Tibial artery (tissue), 4 donors: ENCODE measurements at regions not wholly inside any gene's neighbourhood (a gene's known extent, or its start where the extent isn't known, plus 50 kb on each side); places are given as distances from the start of the nearest gene placed in this dataset.

Experiments used
- DNase-seq, 2 donors: peaks; one replicate each; pipeline ENCODE4 v3.0.0-alpha.2; 2019
- H3K27ac ChIP-seq, 2 donors: fragments of 200-600 bp; sonication (generic) in 1 of 2; 1 replicate in 1 of 2; 2 replicates in 1 of 2; pipeline ENCODE4 v1.5.1; 2018 to 2019; ENCODE audit warnings: mild to moderate bottlenecking in 1 of 2
- H3K27me3 ChIP-seq, 2 donors: fragments of 200-600 bp; sonication (generic) in 1 of 2; one replicate each; pipeline versions ENCODE4 v1.5.1 to v1.6.0; 2016 to 2019
- H3K36me3 ChIP-seq, 3 donors: fragments of 200-600 bp; sonication (generic) in 2 of 3; one replicate each; pipeline ENCODE4 v1.5.1; 2016 to 2019; ENCODE audit warnings: mild to moderate bottlenecking in 2 of 3
- H3K4me1 ChIP-seq, 4 donors: fragments of 200-600 bp; sonication (generic) in 2 of 4; 1 replicate in 3 of 4; 2 replicates in 1 of 4; pipeline ENCODE4 v1.5.1; 2016 to 2019
- H3K4me3 ChIP-seq, 2 donors: fragments of 200-600 bp; sonication (generic) in 1 of 2; 1 replicate in 1 of 2; 2 replicates in 1 of 2; pipeline ENCODE4 v1.5.1; 2018 to 2019; ENCODE audit warnings: mild to moderate bottlenecking in 2 of 2
- H3K9me3 ChIP-seq, 3 donors: fragments of 200-600 bp; sonication (generic) in 1 of 3; one replicate each; pipeline ENCODE4 v1.5.1; 2016 to 2019
- CTCF ChIP-seq, 2 experiments: fragments of 200-600 bp in 1 of 2; fragments of 450-650 bp in 1 of 2; IDR thresholded peaks; one replicate each; pipeline ENCODE4 v1.5.1; 2017 to 2019; ENCODE audit warnings: antibody characterized with exemption in 2 of 2, mild to moderate bottlenecking in 1 of 2, moderate library complexity in 1 of 2
- intact Hi-C: fragments of 100-400 bp; cut with DNase I; formaldehyde crosslinking; loops from one replicate; pipeline ENCODE4 v1.15.0; 2023; ENCODE audit warnings: low total_unique reads

DNA sequence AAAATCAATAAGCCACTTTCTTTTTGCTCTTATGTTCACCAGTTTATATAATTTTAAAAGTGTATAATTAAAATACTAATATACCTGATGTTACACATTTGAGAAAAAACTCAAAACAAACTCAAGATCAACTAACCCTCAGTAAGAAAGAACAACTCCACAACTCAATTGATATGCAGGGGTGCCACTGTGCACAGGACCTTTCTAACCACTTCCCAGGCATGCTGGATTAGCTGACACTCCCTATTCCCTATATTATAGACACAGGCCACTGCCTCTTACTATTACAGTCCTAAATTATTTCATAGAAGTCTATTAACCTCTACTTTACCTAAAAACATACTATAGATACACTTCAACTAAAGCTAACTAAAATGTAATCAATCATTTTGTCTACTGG is 191.7 kb upstream of the KRR1 start:
- TF ChIP-seq CTCF (IDR thresholded peaks at IDR 0.05) = no peak
- Histone ChIP-seq H3K27me3 (no peaks in the 10 kb centered on the region), H3K9me3 (no peaks in the 10 kb centered on the region), H3K27ac (no peak overlapping the region), H3K4me1 (peaks cover 0 to 15% (median 8%) of the 10 kb centered on the region in 4 donors), H3K36me3 (no peaks in the 10 kb centered on the region), H3K4me3 (no peak overlapping the region)
- intact Hi-C loops = no loop called here
- DNase-seq = no peak

DNA sequence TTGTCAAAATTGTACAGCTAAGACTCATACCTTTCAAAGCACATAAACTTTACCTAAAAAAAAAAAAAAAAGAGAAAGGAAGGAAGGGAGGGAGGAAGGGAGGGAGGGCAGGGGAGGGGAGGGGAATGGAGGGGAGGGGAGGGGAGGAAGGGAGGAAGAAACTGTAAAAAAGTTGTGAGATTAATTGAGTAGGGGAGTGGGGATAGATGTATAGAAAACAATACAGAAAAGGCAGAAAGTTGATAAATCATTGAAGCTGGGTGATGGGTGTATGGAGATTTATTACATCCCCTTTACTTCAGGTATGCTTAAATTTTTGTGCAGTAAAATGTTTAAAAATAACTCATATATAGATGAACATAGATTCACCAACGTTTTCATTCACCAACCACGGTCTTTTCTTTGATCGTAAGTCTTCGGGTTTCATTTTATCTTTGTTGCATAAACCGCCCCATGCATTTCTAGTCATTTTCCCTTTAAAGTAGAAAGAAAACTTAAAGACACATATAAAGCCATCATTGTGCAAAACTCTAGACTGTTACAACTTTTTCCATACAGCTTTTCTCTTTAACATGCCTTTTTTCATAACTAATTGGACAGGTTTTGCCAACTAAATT is 191.2 kb upstream of the KRR1 start:
- H3K4me1 ChIP-seq = peaks cover 0 to 15% (median 8%) of the 10 kb centered on the region in 4 donors
- H3K36me3 ChIP-seq = no peaks in the 10 kb centered on the region
- DNase-seq = no peak
- no peak overlapping the region for H3K4me3 ChIP-seq
- intact Hi-C loops = no loop called here
- no peaks in the 10 kb centered on the region for H3K27me3 ChIP-seq
- H3K9me3 ChIP-seq = no peaks in the 10 kb centered on the region
- no peak for TF ChIP-seq CTCF (IDR thresholded peaks at IDR 0.05)
- no peak overlapping the region for H3K27ac ChIP-seq

- intact Hi-C loops = no loop called here
- Histone ChIP-seq H3K9me3 (no peaks in the 10 kb centered on the region), H3K4me3 (no peak overlapping the region), H3K4me1 (peaks cover 0 to 14% (median 8%) of the 10 kb centered on the region in 4 donors), H3K27ac (no peak overlapping the region), H3K36me3 (no peaks in the 10 kb centered on the region), H3K27me3 (no peaks in the 10 kb centered on the region)
- TF ChIP-seq CTCF (IDR thresholded peaks at IDR 0.05) = no peak
- no peak for DNase-seq
Observed at GRCh38 chr12:75701859-75702258, 190.4 kb upstream of the KRR1 start.

DNA sequence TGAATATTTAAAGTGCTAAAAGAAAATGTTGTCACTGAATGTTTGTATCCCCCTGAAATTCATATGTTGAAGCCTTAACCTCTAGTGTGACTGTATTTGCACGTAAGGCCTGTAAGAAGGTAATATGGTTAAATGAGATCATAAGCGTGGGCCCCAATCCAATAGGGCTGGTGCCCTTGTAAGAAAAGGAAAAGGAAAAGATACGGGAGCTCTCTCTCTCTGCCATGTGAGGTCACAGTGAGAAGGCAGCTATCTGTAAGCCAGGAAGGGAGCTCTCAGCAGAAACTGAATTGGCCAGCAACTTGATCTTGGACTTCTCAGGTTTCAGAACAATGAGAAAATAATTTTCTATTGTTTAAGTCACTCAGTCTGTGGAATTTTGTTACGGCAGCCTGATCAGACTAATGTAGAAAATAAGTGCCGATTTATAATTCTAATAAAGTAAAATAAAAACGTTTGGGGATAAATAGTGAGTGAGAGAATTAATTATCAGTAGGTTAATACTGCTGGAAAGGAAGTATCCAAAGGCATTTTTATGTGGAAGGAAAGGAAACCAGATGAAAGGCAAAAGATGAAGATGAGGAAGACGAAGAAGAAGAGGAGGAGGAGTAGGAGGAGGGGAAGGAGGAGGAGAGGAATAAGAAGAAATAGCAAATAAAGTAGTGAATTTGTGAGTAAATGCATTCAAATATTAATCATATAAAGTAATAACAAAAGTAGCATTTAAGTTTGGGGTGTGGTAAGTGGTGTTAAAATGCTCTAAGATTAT is 188.5 kb upstream of the KRR1 start:
- Histone ChIP-seq H3K27me3 (no peaks in the 10 kb centered on the region), H3K9me3 (no peaks in the 10 kb centered on the region), H3K27ac (no peak overlapping the region), H3K4me3 (no peak overlapping the region), H3K36me3 (no peaks in the 10 kb centered on the region), H3K4me1 (no peaks in the 10 kb centered on the region)
- no peak for TF ChIP-seq CTCF (IDR thresholded peaks at IDR 0.05)
- no peak for DNase-seq
- intact Hi-C loops = no loop called here

GRCh38 chr12:75699251-75699650 is 187.8 kb upstream of the KRR1 start:
- intact Hi-C loops = no loop called here
- Histone ChIP-seq H3K27ac (no peak overlapping the region), H3K4me3 (no peak overlapping the region), H3K4me1 (no peaks in the 10 kb centered on the region), H3K27me3 (no peaks in the 10 kb centered on the region), H3K36me3 (no peaks in the 10 kb centered on the region), H3K9me3 (no peaks in the 10 kb centered on the region)
- no peak for DNase-seq
- TF ChIP-seq CTCF (IDR thresholded peaks at IDR 0.05) = no peak
